ENCODE measurements at regions not wholly inside any gene's neighbourhood (a gene's known extent, or its start where the extent isn't known, plus 50 kb on each side); places are given as distances from the start of the nearest gene placed in this dataset.

GRCh38 chr3:162096874-162097273 is 600.3 kb downstream of the OTOL1 start:
- in situ Hi-C loops (cut with HindIII; ENCODE audit: low sequenced_read_pairs): no loop called here

- in situ Hi-C loops (cut with HindIII; ENCODE audit: low sequenced_read_pairs): no loop called here
Observed at GRCh38 chr3:162103808-162104207, 607.2 kb downstream of the OTOL1 start.

DNA sequence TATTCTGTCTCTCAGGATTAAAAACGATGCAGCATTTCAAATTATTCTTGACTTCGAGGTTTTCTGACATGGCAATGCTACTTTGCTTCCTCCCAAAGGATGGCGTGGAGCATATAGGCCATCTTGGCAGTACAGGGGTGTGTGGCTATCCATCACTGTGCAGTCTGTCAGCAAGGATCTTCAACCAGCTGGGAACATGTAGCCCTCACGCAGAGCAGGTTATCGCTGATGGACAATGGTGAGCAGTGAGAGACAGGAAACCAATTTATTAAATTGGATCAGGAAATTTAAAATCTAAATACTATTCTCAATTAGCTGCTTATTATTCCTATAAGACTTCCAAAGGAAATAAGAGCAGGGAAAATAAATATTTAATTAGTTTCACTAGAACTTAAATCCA is 615.3 kb downstream of the OTOL1 start:
- in situ Hi-C loops (cut with HindIII; ENCODE audit: low sequenced_read_pairs): no loop called here

GRCh38 chr3:162112719-162113118 is 616.1 kb downstream of the OTOL1 start:
- in situ Hi-C loops (cut with HindIII; ENCODE audit: low sequenced_read_pairs): no loop called here

DNA sequence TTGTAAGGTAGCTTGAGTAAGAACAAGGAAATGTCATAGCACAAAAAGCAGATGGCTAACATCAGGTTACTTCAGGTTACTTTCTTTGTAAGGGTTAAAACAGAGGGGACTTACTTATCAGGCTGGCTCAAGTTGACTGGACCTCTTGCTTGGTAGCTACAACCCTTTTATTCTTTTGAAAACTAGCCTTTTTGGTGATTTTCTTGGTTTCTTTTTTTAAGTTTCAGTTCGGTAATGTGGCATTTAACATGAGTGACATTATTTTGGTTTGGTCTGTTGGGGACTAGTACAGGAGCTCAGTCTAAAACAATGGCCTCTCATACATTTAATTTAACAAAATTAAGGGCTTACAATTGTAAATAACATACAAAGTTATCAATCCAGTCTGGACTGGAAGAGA is 621.4 kb downstream of the OTOL1 start:
- in situ Hi-C loops (cut with HindIII; ENCODE audit: low sequenced_read_pairs): no loop called here

GRCh38 chr3:162119651-162120050 is 623.0 kb downstream of the OTOL1 start:
- in situ Hi-C loops (cut with HindIII; ENCODE audit: low sequenced_read_pairs): no loop called here

- in situ Hi-C loops (cut with HindIII; ENCODE audit: low sequenced_read_pairs): no loop called here
Observed at GRCh38 chr3:162122405-162122804, 625.8 kb downstream of the OTOL1 start.

DNA sequence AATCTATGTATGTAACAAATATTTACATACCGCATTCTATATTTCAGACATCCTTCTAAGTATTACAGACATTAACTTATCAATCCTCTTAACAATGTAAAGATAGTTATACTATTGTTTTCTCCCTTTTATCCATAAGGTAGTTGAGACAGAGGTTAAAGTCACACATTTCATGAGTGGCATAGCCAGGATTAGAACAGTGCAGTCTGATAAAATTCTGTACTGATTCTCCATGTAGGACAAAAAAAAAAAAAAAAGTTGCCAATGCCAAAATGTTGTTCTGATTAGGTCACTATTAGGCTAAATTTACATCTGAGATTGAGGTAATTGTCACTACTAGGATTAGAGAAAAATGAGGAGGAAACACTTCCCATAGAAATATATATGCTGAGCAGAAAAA is 629.2 kb downstream of the OTOL1 start:
- in situ Hi-C loops (cut with HindIII; ENCODE audit: low sequenced_read_pairs): no loop called here

- in situ Hi-C loops (cut with HindIII; ENCODE audit: low sequenced_read_pairs): no loop called here
Observed at GRCh38 chr3:162130582-162130981, 634.0 kb downstream of the OTOL1 start.

GRCh38 chr3:162132981-162133380 is 636.4 kb downstream of the OTOL1 start:
- in situ Hi-C loops (cut with HindIII; ENCODE audit: low sequenced_read_pairs): no loop called here

DNA sequence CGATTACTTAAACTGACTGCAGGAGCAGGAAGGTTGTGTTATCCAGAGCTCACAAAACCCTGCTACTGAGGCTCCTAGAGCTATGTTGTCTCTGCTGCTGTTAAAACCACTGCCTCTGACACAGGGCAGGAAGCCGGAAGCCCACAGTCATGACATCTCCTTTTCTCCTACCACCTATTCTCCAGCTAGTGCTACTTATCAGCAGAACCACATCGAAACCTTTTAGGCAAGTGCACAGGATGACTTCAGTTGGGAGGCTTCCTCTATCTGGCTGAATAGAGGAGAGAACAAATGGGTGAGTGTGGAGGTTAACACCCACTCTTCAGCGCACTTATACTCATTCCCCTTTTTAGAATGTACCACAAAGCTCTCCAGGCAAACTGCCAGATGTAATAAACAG is 638.0 kb downstream of the OTOL1 start:
- in situ Hi-C loops (cut with HindIII; ENCODE audit: low sequenced_read_pairs): no loop called here

DNA sequence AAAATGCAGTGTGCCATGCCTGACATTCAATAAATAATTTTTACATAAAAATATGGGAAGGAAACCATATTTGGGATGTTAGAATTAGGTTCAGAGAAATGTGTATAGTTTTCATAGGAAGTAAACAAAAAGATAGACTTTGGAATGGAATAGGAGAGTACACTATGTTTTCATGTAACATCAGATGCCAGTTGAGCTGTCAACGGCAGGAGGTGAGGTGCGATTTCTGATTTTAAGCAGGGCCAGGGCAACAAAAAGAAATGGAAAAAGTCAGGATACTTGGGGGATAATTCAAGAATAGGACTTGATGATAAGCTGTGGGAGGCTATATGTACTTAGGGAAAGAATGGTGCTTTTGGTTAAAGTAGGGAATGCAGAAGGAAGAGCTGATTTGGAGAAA is 639.5 kb downstream of the OTOL1 start:
- in situ Hi-C loops (cut with HindIII; ENCODE audit: low sequenced_read_pairs): no loop called here

GRCh38 chr3:162138509-162138908 is 641.9 kb downstream of the OTOL1 start:
- in situ Hi-C loops (cut with HindIII; ENCODE audit: low sequenced_read_pairs): no loop called here

DNA sequence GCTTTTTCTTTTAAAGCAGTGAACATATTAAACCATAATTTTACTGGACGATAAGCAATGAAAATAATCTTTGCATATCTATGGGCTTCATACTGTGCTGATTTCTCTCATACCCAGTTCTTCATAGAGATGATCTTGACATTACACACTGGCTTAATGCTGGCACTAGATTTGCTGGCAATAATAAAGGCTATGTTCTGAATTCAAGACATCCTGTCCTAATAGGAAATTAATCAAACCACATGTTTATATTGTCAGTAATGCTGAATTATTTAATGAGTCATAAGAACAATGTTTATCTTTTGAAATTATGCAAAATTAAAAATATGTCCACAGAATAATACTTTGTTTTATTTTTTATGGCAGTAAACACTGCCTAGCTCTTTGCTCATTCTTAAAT is 643.2 kb downstream of the OTOL1 start:
- in situ Hi-C loops (cut with HindIII; ENCODE audit: low sequenced_read_pairs): no loop called here

DNA sequence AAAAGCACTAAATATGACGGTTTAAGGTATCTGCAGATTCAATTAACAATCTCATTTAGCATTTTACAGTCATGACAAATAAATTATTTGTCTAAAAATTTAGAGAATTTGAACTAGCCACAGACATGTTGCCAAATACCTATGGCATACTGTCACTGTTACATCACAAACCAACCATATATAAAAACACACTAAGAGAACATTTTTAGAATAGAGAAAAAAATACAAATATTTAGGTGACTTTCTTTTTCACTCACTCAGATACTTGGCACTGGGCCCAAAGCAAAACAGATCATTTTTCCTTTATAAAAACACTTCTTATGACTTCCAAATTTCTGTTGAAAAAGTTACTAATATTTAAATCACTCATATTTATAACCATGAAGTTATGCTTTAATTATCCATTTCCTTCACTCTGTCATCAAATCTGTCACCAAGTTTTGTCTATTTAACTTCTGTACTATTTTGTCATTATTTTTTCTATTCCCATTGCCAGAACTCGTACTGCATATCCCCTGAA is 644.7 kb downstream of the OTOL1 start:
- in situ Hi-C loops (cut with HindIII; ENCODE audit: low sequenced_read_pairs): no loop called here

GRCh38 chr3:162142511-162142910 is 645.9 kb downstream of the OTOL1 start:
- in situ Hi-C loops (cut with HindIII; ENCODE audit: low sequenced_read_pairs): no loop called here

DNA sequence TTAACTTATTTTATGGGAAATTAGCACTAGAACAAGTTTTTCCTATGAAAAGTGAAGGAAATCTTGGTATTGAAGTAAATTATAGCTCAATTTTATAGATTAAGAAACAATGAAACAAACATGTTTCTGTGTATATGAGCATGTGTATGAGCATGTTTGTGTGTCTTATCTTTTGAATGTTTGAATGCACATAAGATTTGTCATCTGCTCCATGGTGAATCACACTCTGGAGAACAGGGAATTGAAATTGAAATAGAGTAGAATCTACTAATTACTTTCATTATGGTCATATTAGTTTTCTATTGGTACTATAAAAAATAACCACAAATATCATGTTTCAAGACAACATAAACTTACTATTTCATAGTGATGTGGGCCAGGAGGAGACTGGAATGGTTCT is 646.6 kb downstream of the OTOL1 start:
- in situ Hi-C loops (cut with HindIII; ENCODE audit: low sequenced_read_pairs): no loop called here

DNA sequence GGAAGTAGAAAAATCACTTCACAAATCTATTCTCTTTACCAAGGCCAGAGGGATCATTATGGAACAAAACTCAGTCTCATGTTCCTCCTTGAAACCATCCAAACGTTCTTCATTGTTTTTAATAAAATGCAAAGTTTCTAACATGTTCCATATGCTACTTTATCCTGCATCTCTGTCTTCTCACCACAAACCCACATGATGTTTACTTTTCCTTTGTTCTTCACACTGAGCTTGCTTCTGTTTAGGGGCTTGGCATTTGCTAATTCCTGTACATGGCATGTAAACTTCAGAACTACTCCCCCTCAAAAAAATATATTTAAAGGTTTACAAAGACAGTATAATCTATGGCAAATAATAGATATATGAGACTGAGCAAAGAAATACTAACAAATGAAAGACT is 651.4 kb downstream of the OTOL1 start:
- in situ Hi-C loops (cut with HindIII; ENCODE audit: low sequenced_read_pairs): no loop called here

- in situ Hi-C loops (cut with HindIII; ENCODE audit: low sequenced_read_pairs): no loop called here
Observed at GRCh38 chr3:162150790-162151189, 654.2 kb downstream of the OTOL1 start.

GRCh38 chr3:162152636-162153035 is 656.0 kb downstream of the OTOL1 start:
- in situ Hi-C loops (cut with HindIII; ENCODE audit: low sequenced_read_pairs): no loop called here

DNA sequence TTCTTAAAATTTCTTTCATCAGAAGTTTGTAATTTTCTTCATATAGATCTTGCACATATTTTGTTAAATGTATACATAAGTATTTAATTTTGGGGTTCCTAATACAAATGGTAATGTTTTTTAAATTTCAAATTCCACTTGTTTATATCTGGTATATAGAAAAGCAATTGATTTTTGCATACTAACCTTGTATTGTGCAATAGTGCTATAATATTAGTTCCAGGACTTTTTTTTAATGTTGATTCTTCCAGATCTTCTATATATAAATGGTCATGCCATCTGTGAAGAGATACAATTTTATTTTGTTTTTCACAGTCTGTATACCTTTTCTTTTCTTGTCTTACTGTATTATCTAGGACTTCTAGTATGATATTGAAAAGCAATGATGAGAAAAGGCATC is 665.0 kb downstream of the OTOL1 start:
- in situ Hi-C loops (cut with HindIII; ENCODE audit: low sequenced_read_pairs): no loop called here

DNA sequence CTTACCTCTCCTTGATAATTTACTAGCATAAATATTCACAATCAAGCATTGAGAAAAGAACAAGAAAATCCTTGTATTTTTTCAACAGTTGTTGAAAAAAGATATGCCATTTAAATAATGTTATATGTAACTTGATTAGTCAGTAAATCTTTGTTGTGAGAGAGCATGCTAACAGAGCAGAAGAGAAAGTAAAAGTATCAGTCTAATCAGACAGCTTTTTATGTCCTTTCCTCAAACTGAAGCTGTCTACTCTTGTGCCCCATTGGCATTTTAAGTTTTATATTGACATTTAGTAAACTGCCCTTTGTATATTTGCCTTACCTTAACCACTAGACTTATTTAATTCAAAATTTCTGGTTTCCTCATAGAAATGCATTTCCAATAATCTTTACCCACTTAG is 668.7 kb downstream of the OTOL1 start:
- in situ Hi-C loops (cut with HindIII; ENCODE audit: low sequenced_read_pairs): no loop called here

DNA sequence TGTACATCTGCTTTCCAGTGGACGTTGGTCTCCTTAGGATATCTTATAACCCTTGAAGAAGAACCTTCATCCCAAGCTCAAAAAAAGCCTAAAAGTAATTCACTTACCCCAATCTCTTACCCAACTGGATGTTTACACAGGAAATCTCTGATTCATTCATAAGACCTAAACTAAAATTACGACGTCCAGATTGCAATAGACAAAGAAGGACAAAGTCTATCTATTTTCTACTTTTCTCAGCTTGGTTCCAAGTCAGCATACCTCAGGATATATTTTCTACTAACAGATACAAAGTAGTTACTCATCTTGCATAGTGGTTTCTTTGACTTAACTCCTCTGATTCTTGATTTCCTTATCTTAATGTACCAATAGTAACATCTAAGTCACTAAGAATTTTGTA is 669.9 kb downstream of the OTOL1 start:
- in situ Hi-C loops (cut with HindIII; ENCODE audit: low sequenced_read_pairs): no loop called here

DNA sequence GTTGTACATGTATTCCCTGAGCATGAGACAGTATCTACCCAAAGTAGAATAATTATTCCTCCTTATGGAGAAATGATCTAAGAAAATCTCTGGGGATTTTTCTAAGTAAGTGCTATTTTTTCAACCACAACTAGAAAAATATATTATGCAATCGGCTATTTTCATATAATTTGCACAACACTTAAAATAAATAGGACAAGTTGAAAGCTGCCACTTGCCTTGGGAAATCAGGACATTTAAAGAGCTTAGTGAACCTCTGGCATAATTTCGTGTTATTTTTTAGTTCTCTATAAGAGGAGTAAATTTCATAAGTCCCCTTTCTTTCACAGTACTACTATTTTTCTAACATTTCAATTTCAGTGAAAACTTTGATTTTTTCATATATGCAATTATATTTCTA is 672.1 kb downstream of the OTOL1 start:
- in situ Hi-C loops (cut with HindIII; ENCODE audit: low sequenced_read_pairs): no loop called here

Data from endothelial cell of hepatic sinusoid (primary cell).